Neutrophil (primary cell): ENCODE measurements at regions not wholly inside any gene's neighbourhood (a gene's known extent, or its start where the extent isn't known, plus 50 kb on each side); places are given as distances from the start of the nearest gene placed in this dataset.

Experiments
- H3K27ac ChIP-seq: fragments of 200-600 bp; sonication (generic); 2 replicates; pipeline ENCODE4 v1.5.1; 2016; ENCODE audit warnings: mild to moderate bottlenecking, moderate library complexity
- H3K27me3 ChIP-seq: fragments of 200-600 bp; sonication (generic); 2 replicates; pipeline ENCODE4 v1.6.0; 2016; ENCODE audit warnings: mild to moderate bottlenecking
- H3K36me3 ChIP-seq: fragments of 200-600 bp; sonication (generic); 2 replicates; pipeline ENCODE4 v1.5.1; 2017
- H3K4me1 ChIP-seq, 2 experiments: fragments of 200-600 bp in 1 of 2; sonication (generic) in 1 of 2; 1 replicate in 1 of 2; 2 replicates in 1 of 2; pipeline versions ENCODE4 v1.5.1 to v1.6.1; 2013 to 2016; ENCODE audit warnings: low read depth in 1 of 2, low read length in 1 of 2, mild to moderate bottlenecking in 1 of 2, moderate library complexity in 1 of 2; ENCODE audit not compliant: control insufficient read depth in 1 of 2, insufficient read depth in 1 of 2
- H3K4me3 ChIP-seq, 2 experiments: fragments of 200-600 bp in 1 of 2; sonication (generic) in 1 of 2; 1 replicate in 1 of 2; 2 replicates in 1 of 2; pipeline ENCODE4 v1.5.1; 2013 to 2016; ENCODE audit warnings: low read depth in 1 of 2, low read length in 1 of 2, mild to moderate bottlenecking in 1 of 2, moderate library complexity in 1 of 2
- H3K9me3 ChIP-seq: fragments of 200-600 bp; sonication (generic); 2 replicates; pipeline ENCODE4 v1.5.1; 2016
- CTCF ChIP-seq: fragments of 200-600 bp; sonication (generic); IDR thresholded peaks from 2 replicates; pipeline ENCODE4 v1.5.1; 2016; ENCODE audit warnings: antibody characterized with exemption

- Histone ChIP-seq H3K4me3 (no peak overlapping the region), H3K4me1 (peaks cover 12 to 14% of the 10 kb centered on the region in 2 experiments), H3K27ac (no peak overlapping the region), H3K27me3 (no peaks in the 10 kb centered on the region), H3K9me3 (no peaks in the 10 kb centered on the region), H3K36me3 (peaks cover 7% of the 10 kb centered on the region)
- TF ChIP-seq CTCF = no peak
Observed at GRCh38 chr10:6342096-6342685, 139.5 kb downstream of the PFKFB3 start.

- no peaks in the 10 kb centered on the region for H3K9me3 ChIP-seq
- peaks cover 7% of the 10 kb centered on the region for H3K36me3 ChIP-seq
- peaks cover 19 to 21% of the 10 kb centered on the region in 2 experiments for H3K4me1 ChIP-seq
- H3K27me3 ChIP-seq = no peaks in the 10 kb centered on the region
- H3K27ac ChIP-seq = no peak overlapping the region
- TF ChIP-seq CTCF = no peak
- no peak overlapping the region for H3K4me3 ChIP-seq
Observed at GRCh38 chr10:6343305-6344010, 140.7 kb downstream of the PFKFB3 start.

GRCh38 chr10:6345404-6345803, 142.7 kb downstream of the PFKFB3 start:
- Histone ChIP-seq H3K27me3 (no peaks in the 10 kb centered on the region), H3K4me1 (peaks cover 21 to 26% of the 10 kb centered on the region in 2 experiments), H3K9me3 (no peaks in the 10 kb centered on the region), H3K36me3 (peaks cover 7% of the 10 kb centered on the region), H3K4me3 (no peak overlapping the region), H3K27ac (no peak overlapping the region)
- no peak for TF ChIP-seq CTCF

- TF ChIP-seq CTCF = no peak
- peak overlapping the region; percentile 82 for H3K27ac ChIP-seq
Observed at GRCh38 chr10:6346631-6347030, 143.9 kb downstream of the PFKFB3 start.

GRCh38 chr10:6347391-6347951, 144.7 kb downstream of the PFKFB3 start:
- H3K27me3 ChIP-seq = no peaks in the 10 kb centered on the region
- H3K4me1 ChIP-seq = peaks cover 21 to 32% of the 10 kb centered on the region in 2 experiments
- TF ChIP-seq CTCF = no peak
- H3K36me3 ChIP-seq = peaks cover 7% of the 10 kb centered on the region
- no peaks in the 10 kb centered on the region for H3K9me3 ChIP-seq
- peak overlapping the region; percentile 82 for H3K27ac ChIP-seq
- peak overlapping the region in 1 of 2 experiments; percentile 17 for H3K4me3 ChIP-seq

More at GRCh38 chr10:6346631-6347030, 143.9 kb downstream of the PFKFB3 start:
- peaks cover 21 to 30% of the 10 kb centered on the region in 2 experiments for H3K4me1 ChIP-seq
- peaks cover 7% of the 10 kb centered on the region for H3K36me3 ChIP-seq
- no peaks in the 10 kb centered on the region for H3K9me3 ChIP-seq
- no peak overlapping the region for H3K4me3 ChIP-seq
- H3K27me3 ChIP-seq = no peaks in the 10 kb centered on the region
